ENCODE measurements at regions not wholly inside any gene's neighbourhood (a gene's known extent, or its start where the extent isn't known, plus 50 kb on each side); places are given as distances from the start of the nearest gene placed in this dataset.

DNA sequence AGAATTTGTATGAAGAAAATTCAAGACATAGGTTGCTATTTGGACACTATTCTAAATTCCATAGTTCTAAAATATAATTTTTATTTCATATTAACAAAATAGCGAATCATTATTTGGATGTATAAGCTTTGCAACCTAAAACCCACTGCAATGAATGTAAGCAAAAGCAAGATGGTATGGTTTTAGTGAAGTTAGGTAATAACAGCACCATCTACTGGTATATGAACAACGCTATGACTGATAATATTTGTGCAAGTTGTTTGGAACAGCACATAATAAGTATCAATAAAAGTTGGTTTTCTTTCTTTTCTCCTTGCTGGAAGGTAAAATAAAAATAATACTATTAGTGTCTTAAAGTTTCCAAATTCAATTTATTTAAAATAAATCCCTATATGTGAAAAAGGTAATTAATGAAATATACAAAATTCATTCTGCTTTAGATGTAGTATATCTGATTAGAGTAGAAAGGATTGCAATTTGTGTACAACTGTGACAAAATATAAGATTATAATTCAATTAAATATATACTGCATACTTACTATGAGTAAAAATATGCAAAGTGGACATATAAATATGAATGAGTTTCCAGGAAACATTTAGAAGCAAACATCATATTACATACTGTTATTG lies 79.0 kb upstream of the LSM8 start:
- Histone ChIP-seq H3K27me3 (no peaks in the 10 kb centered on the region), H3K9me3 (peaks cover 0 to 4% (median 0%) of the 10 kb centered on the region in 4 donors), H3K4me3 (no peak overlapping the region), H3K4me1 (no peaks in the 10 kb centered on the region), H3K27ac (no peak overlapping the region), H3K36me3 (no peaks in the 10 kb centered on the region)
- TF ChIP-seq, protein P1, sequence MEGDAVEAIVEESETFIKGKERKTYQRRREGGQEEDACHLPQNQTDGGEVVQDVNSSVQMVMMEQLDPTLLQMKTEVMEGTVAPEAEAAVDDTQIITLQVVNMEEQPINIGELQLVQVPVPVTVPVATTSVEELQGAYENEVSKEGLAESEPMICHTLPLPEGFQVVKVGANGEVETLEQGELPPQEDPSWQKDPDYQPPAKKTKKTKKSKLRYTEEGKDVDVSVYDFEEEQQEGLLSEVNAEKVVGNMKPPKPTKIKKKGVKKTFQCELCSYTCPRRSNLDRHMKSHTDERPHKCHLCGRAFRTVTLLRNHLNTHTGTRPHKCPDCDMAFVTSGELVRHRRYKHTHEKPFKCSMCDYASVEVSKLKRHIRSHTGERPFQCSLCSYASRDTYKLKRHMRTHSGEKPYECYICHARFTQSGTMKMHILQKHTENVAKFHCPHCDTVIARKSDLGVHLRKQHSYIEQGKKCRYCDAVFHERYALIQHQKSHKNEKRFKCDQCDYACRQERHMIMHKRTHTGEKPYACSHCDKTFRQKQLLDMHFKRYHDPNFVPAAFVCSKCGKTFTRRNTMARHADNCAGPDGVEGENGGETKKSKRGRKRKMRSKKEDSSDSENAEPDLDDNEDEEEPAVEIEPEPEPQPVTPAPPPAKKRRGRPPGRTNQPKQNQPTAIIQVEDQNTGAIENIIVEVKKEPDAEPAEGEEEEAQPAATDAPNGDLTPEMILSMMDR (IDR thresholded peaks at IDR 0.05) = peak; percentile 15 to 32 (median 24)
- TF ChIP-seq POLR2A (IDR thresholded peaks at IDR 0.05) (no peak), EP300 (IDR thresholded peaks at IDR 0.05) (no peak)
- DNase-seq (ENCODE audit: low spot score in 2 of 2) = no peak
- WGBS, 2 donors = 16 to 21% methylated on average over 2 of the region's 2 CpGs

DNA sequence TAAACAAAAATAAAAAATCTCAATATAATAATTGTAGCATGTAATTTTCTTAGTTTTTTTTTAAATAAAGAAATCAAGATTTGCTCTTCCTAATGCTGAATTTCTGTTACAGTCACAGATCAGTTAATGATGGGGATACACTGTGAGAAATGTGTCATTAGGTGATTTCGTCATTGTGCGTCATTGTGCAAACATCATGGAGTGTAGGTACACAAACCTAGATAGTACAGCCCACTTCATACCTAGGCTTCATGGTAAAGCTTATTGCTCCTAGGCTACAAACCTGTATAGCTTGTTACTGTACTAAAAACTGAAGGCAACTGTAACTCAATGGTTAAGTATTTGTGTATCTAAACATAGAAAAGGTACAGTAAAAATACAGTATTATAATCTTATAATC lies 74.4 kb upstream of the LSM8 start:
- WGBS, 2 donors = 91 to 92% methylated on average over 2 of the region's 2 CpGs
- TF ChIP-seq, protein P1 (IDR thresholded peaks at IDR 0.05) = no peak
- TF ChIP-seq EP300 (IDR thresholded peaks at IDR 0.05) (no peak), POLR2A (IDR thresholded peaks at IDR 0.05) (no peak)
- H3K4me1 ChIP-seq = peaks cover 0 to 3% (median 0%) of the 10 kb centered on the region in 4 donors
- H3K27me3 ChIP-seq = no peaks in the 10 kb centered on the region
- no peaks in the 10 kb centered on the region for H3K36me3 ChIP-seq
- no peak overlapping the region for H3K4me3 ChIP-seq
- no peak for DNase-seq (ENCODE audit: low spot score in 2 of 2)
- no peaks in the 10 kb centered on the region for H3K9me3 ChIP-seq
- no peak overlapping the region for H3K27ac ChIP-seq

DNA sequence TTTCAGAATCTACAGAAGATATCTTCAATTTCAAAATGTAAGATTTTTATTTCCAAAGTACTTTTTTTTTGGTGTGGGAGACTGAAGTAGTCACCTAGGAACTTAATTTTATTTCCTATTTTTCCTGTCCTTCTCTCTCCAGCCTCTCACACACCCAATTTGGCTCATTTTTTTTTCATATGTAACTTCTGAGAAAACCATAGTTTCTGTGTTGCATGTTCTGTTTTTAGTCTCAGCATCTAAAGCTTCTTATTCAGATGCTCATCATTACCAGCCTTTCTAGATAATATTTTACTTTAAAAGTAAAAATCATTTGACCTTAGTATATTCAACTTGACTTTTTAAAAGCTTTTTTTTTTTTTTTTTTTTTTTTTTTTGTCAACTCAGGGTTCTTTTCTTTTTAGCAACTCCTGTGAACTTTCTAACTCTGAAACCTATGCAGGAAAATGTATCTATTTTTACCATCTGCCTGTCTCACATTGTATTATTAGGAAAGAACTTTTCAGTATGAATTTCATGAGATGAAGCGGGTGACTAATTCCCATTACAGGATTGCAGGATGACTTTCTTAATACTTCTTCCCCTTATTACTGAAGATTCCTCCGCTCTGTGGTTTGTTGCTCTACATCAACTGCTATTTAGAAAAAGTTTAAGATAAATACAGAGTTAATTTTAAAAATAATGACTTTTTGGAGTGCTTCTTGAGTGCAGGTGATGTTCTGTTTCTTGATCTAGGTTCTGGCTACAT lies 73.6 kb upstream of the LSM8 start:
- WGBS, 2 donors = 93 to 95% methylated on average over 2 of the region's 2 CpGs
- no peak for DNase-seq (ENCODE audit: low spot score in 2 of 2)
- TF ChIP-seq EP300 (IDR thresholded peaks at IDR 0.05) (no peak), POLR2A (IDR thresholded peaks at IDR 0.05) (no peak)
- TF ChIP-seq, protein P1 (IDR thresholded peaks at IDR 0.05) = no peak
- H3K9me3 ChIP-seq = no peaks in the 10 kb centered on the region
- H3K36me3 ChIP-seq = no peaks in the 10 kb centered on the region
- H3K4me3 ChIP-seq = no peak overlapping the region
- no peaks in the 10 kb centered on the region for H3K27me3 ChIP-seq
- H3K27ac ChIP-seq = no peak overlapping the region
- peaks cover 0 to 3% (median 0%) of the 10 kb centered on the region in 4 donors for H3K4me1 ChIP-seq

DNA sequence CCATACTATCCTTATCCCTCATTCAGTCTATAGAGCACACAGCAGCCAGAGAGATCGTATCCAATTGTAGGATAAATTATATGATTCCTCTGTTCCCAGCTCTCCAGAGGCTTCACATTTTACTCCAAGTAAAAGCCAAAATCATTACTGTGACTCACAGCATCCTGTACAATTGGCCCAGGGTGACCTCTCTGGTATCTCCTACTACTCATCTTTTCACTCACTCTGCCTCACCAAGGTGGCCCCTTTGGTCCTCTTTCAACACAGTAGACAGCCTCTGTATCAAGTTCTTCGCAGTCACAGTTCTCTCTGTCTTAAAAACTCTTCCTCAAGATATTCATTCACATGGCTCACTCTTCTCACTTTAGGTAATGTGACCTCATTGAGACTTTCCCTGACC lies 72.6 kb upstream of the LSM8 start:
- H3K27me3 ChIP-seq = no peaks in the 10 kb centered on the region
- no peak overlapping the region for H3K4me3 ChIP-seq
- peaks cover 0 to 7% (median 0%) of the 10 kb centered on the region in 4 donors for H3K9me3 ChIP-seq
- DNase-seq (ENCODE audit: low spot score in 2 of 2) = no peak
- 82 to 83% methylated on average over 2 of the region's 2 CpGs for WGBS, 2 donors
- no peak overlapping the region for H3K27ac ChIP-seq
- H3K4me1 ChIP-seq = peaks cover 0 to 3% (median 0%) of the 10 kb centered on the region in 4 donors
- no peak for TF ChIP-seq POLR2A (IDR thresholded peaks at IDR 0.05)
- no peaks in the 10 kb centered on the region for H3K36me3 ChIP-seq

DNA sequence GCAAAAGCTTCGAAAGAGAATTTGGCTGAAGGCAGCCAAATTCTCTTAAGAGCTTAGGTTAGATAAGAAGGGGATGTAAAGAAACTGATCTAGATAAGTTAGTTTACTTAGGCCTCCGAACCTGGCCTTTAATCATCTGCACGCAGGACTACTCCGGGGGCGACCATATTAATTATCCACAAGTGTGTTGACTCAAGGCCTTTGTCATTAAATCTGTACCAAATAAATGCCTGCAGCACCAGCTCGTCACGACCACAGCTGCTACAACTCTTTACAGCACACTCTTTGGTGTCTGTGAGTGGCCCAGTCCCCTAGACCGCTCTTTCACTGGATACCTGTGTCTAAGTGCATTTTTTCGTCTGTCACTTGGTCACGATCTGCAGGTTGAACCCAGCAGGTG lies 69.8 kb upstream of the LSM8 start:
- no peak for DNase-seq (ENCODE audit: low spot score in 2 of 2)
- WGBS, 2 donors = 90 to 92% methylated on average over 10 of the region's 10 CpGs
- Histone ChIP-seq H3K9me3 (peaks cover 0 to 13% (median 0%) of the 10 kb centered on the region in 4 donors), H3K27ac (no peak overlapping the region), H3K4me3 (no peak overlapping the region), H3K4me1 (peaks cover 0 to 3% (median 0%) of the 10 kb centered on the region in 4 donors), H3K27me3 (no peaks in the 10 kb centered on the region), H3K36me3 (no peaks in the 10 kb centered on the region)
- TF ChIP-seq EP300 (IDR thresholded peaks at IDR 0.05) (no peak), POLR2A (IDR thresholded peaks at IDR 0.05) (no peak)
- TF ChIP-seq, protein P1 (IDR thresholded peaks at IDR 0.05) = no peak
